GM23338 (cell line): ENCODE measurements at regions not wholly inside any gene's neighbourhood (a gene's known extent, or its start where the extent isn't known, plus 50 kb on each side); places are given as distances from the start of the nearest gene placed in this dataset.

Experiments used
- ATAC-seq: fragments of 200-7000 bp; cut with Tn5 transposase; 3 replicates; pipeline ENCODE4 v1.9.1; 2020
- DNase-seq: peaks from one replicate; pipeline ENCODE4 v3.0.0-alpha.2; 2015; ENCODE audit warnings: low spot score
- H2AFZ ChIP-seq: fragments of 200-600 bp; sonication (generic); 2 replicates; pipeline ENCODE4 v1.8.0; 2016; ENCODE audit warnings: antibody characterized with exemption, mild to moderate bottlenecking, moderate library complexity
- H3F3A ChIP-seq: fragments of 200-600 bp; sonication (generic); replicated peaks from 2 replicates; pipeline ENCODE4 v1.8.0; 2017; ENCODE audit warnings: antibody characterized with exemption, mixed run types, low read depth
- H3K27ac ChIP-seq: fragments of 200-600 bp; sonication (generic); 2 replicates; pipeline ENCODE4 v1.6.1; 2016; ENCODE audit warnings: low read depth
- H3K27me3 ChIP-seq: fragments of 200-600 bp; sonication (generic); 2 replicates; pipeline ENCODE4 v1.8.0; 2016; ENCODE audit warnings: mild to moderate bottlenecking, mixed run types, moderate library complexity; ENCODE audit not compliant: insufficient read depth
- H3K36me3 ChIP-seq: fragments of 200-600 bp; sonication (generic); 2 replicates; pipeline ENCODE4 v1.8.0; 2016; ENCODE audit warnings: mild to moderate bottlenecking; ENCODE audit not compliant: insufficient read depth
- H3K4me1 ChIP-seq: fragments of 200-600 bp; sonication (generic); 2 replicates; pipeline ENCODE4 v1.8.0; 2016; ENCODE audit warnings: mild to moderate bottlenecking, moderate library complexity; ENCODE audit not compliant: insufficient read depth
- H3K4me2 ChIP-seq: fragments of 200-600 bp; sonication (generic); 2 replicates; pipeline ENCODE4 v1.7.1; 2017; ENCODE audit warnings: mixed run types
- H3K4me3 ChIP-seq: fragments of 200-600 bp; sonication (generic); 2 replicates; pipeline ENCODE4 v1.6.1; 2016; ENCODE audit warnings: mixed run types
- H3K79me2 ChIP-seq: fragments of 200-600 bp; sonication (generic); replicated peaks from 2 replicates; pipeline ENCODE4 v1.8.0; 2017; ENCODE audit warnings: mild to moderate bottlenecking; ENCODE audit not compliant: insufficient read depth
- H3K9me2 ChIP-seq: fragments of 200-600 bp; sonication (generic); 2 replicates; pipeline ENCODE4 v1.8.0; 2017; ENCODE audit not compliant: insufficient read depth
- H4K20me1 ChIP-seq: fragments of 200-600 bp; sonication (generic); replicated peaks from 2 replicates; pipeline ENCODE4 v1.8.0; 2017; ENCODE audit warnings: mild to moderate bottlenecking; ENCODE audit not compliant: insufficient read depth
- H3K27ac Mint-ChIP-seq: 2 replicates; pipeline ENCODE4 v1.8.0; 2020; ENCODE audit warnings: inconsistent platforms, mild to moderate bottlenecking, moderate library complexity, mixed read lengths
- H3K27me3 Mint-ChIP-seq: 3 replicates; pipeline ENCODE4 v1.8.0; 2022; ENCODE audit warnings: low read depth, mild to moderate bottlenecking, moderate library complexity, mixed read lengths, inconsistent platforms; ENCODE audit not compliant: insufficient read depth, poor library complexity
- H3K36me3 Mint-ChIP-seq: 3 replicates; pipeline ENCODE4 v1.8.0; 2021; ENCODE audit warnings: low read depth, mild to moderate bottlenecking, inconsistent platforms, moderate library complexity, mixed read lengths
- H3K4me1 Mint-ChIP-seq: 3 replicates; pipeline ENCODE4 v1.8.0; 2020; ENCODE audit warnings: mild to moderate bottlenecking, inconsistent platforms, mixed read lengths
- H3K4me3 Mint-ChIP-seq: 3 replicates; pipeline ENCODE4 v1.8.0; 2021; ENCODE audit warnings: moderate library complexity, mild to moderate bottlenecking, inconsistent platforms, mixed read lengths
- H3K9me3 Mint-ChIP-seq: 3 replicates; pipeline ENCODE4 v1.8.0; 2020; ENCODE audit warnings: moderate library complexity, mild to moderate bottlenecking, inconsistent platforms, mixed read lengths
- CTCF ChIP-seq, 2 experiments: fragments of 200-600 bp in 1 of 2; sonication (generic) in 1 of 2; conservative IDR thresholded peaks; 2 replicates each; pipeline versions ENCODE4 v1.5.1 to v1.6.1; 2016 to 2017; ENCODE audit warnings: antibody characterized with exemption in 2 of 2, low read depth in 2 of 2, mild to moderate bottlenecking in 2 of 2, moderate library complexity in 1 of 2
- EZH2phosphoT487 ChIP-seq: fragments of 200-600 bp; sonication (generic); IDR thresholded peaks from one replicate; pipeline ENCODE4 v1.8.1; 2018; ENCODE audit warnings: antibody characterized with exemption; ENCODE audit not compliant: unreplicated experiment
- JUNB ChIP-seq: IDR thresholded peaks from one replicate; pipeline ENCODE4 v1.6.1; 2016; ENCODE audit warnings: antibody characterized with exemption; ENCODE audit not compliant: unreplicated experiment
- NANOG ChIP-seq: IDR thresholded peaks from 2 replicates; pipeline ENCODE4 v1.6.1; 2016; ENCODE audit warnings: antibody characterized with exemption, borderline replicate concordance
- POLR2AphosphoS5 ChIP-seq: IDR thresholded peaks from 2 replicates; pipeline ENCODE4 v1.6.1; 2016; ENCODE audit warnings: antibody characterized with exemption, low read depth
- REST ChIP-seq: IDR thresholded peaks from one replicate; pipeline ENCODE4 v1.6.1; 2018; ENCODE audit warnings: antibody characterized with exemption; ENCODE audit not compliant: unreplicated experiment
- ZNF331 ChIP-seq: fragments of 250-450 bp; sonication (Bioruptor Pico); IDR thresholded peaks from 2 replicates; pipeline ENCODE4 v1.5.0; 2020; ENCODE audit warnings: low read depth, mild to moderate bottlenecking, moderate library complexity
- ZNF462 ChIP-seq: fragments of 250-450 bp; sonication (Bioruptor Pico); IDR thresholded peaks from 2 replicates; pipeline ENCODE4 v1.5.0; 2020; ENCODE audit warnings: mild to moderate bottlenecking, moderate library complexity

DNA sequence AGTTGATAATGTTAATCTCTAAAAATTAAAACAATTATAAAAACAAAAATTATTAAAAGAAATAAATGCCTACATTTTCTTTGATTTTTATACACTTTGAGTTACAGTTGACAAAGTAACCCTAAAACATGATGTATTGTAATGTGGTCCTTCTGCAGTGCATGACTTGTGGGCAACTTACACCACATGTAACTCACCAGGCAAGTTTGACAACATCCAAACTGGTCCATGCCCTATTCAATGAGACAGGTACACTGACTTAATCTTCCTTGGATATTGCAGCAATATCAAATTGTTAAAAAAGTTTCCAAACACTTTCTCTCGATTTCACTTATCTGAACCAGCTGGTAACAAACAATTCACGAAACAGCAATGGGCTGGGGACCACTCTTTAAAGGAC, 81.5 kb downstream of the FTHL17 start:
- H3K27ac Mint-ChIP-seq = no peak overlapping the region
- no peaks in the 10 kb centered on the region for H3K79me2 ChIP-seq
- H3K36me3 ChIP-seq = no peaks in the 10 kb centered on the region
- no peak overlapping the region for H3K27ac ChIP-seq
- no peak overlapping the region for H2AFZ ChIP-seq
- H3K4me1 Mint-ChIP-seq = no peaks in the 10 kb centered on the region
- H3K4me2 ChIP-seq = no peak overlapping the region
- no peak for DNase-seq
- TF ChIP-seq ZNF462 = no peak
- H3K4me1 ChIP-seq = peaks cover 3% of the 10 kb centered on the region; the same call in 1 of the 2 replicates
- no peaks in the 10 kb centered on the region for H3K9me2 ChIP-seq
- no peak overlapping the region for H3K4me3 ChIP-seq
- no peak overlapping the region for H3K4me3 Mint-ChIP-seq
- H3K9me3 Mint-ChIP-seq = no peaks in the 10 kb centered on the region
- peaks cover 3% of the 10 kb centered on the region for H3K27me3 Mint-ChIP-seq
- no peaks in the 10 kb centered on the region for H3K36me3 Mint-ChIP-seq
- ATAC-seq = no peak
- no peaks in the 10 kb centered on the region for H4K20me1 ChIP-seq
- H3K27me3 ChIP-seq = no peaks in the 10 kb centered on the region
- H3F3A ChIP-seq = no peaks in the 10 kb centered on the region

DNA sequence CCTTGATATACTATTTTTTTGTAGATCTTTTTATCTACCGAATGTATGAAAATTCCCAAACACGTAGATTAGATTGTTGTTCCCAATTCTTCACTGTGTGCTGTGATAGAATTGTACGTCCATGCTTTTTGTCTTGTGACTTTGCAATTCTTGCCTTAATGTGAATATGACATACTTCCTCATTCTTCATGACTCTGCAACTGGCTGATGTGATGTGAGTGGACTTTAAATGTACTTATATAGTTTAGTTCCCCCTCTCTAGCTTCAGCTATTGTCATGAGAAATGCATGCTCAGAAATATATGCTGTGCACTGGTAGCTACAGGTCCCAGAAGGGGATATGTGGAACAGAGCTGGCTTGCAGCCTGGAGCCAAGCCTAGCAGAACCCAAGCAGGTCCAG, 89.4 kb downstream of the FTHL17 start:
- Mint-ChIP-seq H3K9me3 (no peaks in the 10 kb centered on the region), H3K4me3 (no peak overlapping the region), H3K36me3 (no peaks in the 10 kb centered on the region), H3K27ac (no peak overlapping the region), H3K27me3 (peaks cover 2% of the 10 kb centered on the region), H3K4me1 (no peaks in the 10 kb centered on the region; the same call in 2 of the 3 replicates)
- Histone ChIP-seq H3K79me2 (no peaks in the 10 kb centered on the region), H3F3A (no peaks in the 10 kb centered on the region), H2AFZ (no peak overlapping the region), H3K9me2 (no peaks in the 10 kb centered on the region), H3K27me3 (no peaks in the 10 kb centered on the region), H3K4me3 (no peak overlapping the region), H3K4me1 (no peaks in the 10 kb centered on the region), H3K36me3 (no peaks in the 10 kb centered on the region), H4K20me1 (no peaks in the 10 kb centered on the region), H3K4me2 (no peak overlapping the region), H3K27ac (no peak overlapping the region)
- no peak for DNase-seq
- ATAC-seq = no peak
- no peak for TF ChIP-seq EZH2phosphoT487
- TF ChIP-seq CTCF (conservative IDR thresholded peaks at IDR 0.05; ENCODE audit: low read depth in 2 of 2) = no peak
- TF ChIP-seq NANOG = no peak
- no peak for TF ChIP-seq POLR2AphosphoS5
- TF ChIP-seq REST = no peak
- TF ChIP-seq JUNB = no peak
- no peak for TF ChIP-seq ZNF331 (CRISPR knock-in tag)
